ENCODE measurements at regions not wholly inside any gene's neighbourhood (a gene's known extent, or its start where the extent isn't known, plus 50 kb on each side); places are given as distances from the start of the nearest gene placed in this dataset.

- TF ChIP-seq CTCF (conservative IDR thresholded peaks at IDR 0.05 in 1 of 2, IDR thresholded peaks at IDR 0.05 in 1 of 2; ENCODE audit: low read depth in 1 of 2, low read length in 2 of 2), result no peak
- TF ChIP-seq EZH2 (IDR thresholded peaks at IDR 0.05; ENCODE audit: low read length, missing control alignments), result no peak
Measured at GRCh38 chr13:95502216-95502615, 50.3 kb upstream of the CLDN10 start.
